AG10803 (cell line): ENCODE measurements at regions not wholly inside any gene's neighbourhood (a gene's known extent, or its start where the extent isn't known, plus 50 kb on each side); places are given as distances from the start of the nearest gene placed in this dataset.
"Not testable (repeated sequence)": the region's sequence is repeated elsewhere in the genome, so short reads cannot be mapped to it uniquely, and the experiment has no call there.

Source experiments
- DNase-seq: peaks from one replicate; pipeline ENCODE4 v3.0.0; 2010; ENCODE audit warnings: low read depth
- H3K4me3 ChIP-seq: 2 replicates; pipeline ENCODE4 v1.5.1; 2011; ENCODE audit warnings: mild to moderate bottlenecking, low read length, control low read depth
- TF ChIP-seq, protein P1 (sequence below): conservative IDR thresholded peaks from 2 replicates; pipeline ENCODE4 v1.5.1; 2011; ENCODE audit warnings: mild to moderate bottlenecking, low read length, control low read depth, inconsistent platforms

DNA sequence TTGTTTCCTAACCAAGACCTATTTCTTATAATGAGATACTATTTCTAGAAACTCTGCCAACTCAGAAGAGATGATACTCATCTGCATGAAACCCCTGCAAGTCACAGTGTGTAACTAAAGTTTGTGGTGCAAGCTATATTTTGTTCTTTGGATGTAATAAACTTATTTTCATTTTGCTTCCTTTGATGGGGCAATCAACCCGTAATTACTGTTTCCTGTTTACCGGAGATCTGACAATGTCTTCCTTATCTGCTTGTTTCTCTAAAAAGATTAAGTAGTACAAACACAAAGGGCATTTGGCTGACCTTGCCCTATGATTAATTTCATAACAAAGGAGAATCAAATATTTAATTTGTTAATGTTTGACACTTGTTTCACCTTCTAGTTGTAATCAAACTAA is 846.6 kb upstream of the ANO3 start:
- TF ChIP-seq, protein P1, sequence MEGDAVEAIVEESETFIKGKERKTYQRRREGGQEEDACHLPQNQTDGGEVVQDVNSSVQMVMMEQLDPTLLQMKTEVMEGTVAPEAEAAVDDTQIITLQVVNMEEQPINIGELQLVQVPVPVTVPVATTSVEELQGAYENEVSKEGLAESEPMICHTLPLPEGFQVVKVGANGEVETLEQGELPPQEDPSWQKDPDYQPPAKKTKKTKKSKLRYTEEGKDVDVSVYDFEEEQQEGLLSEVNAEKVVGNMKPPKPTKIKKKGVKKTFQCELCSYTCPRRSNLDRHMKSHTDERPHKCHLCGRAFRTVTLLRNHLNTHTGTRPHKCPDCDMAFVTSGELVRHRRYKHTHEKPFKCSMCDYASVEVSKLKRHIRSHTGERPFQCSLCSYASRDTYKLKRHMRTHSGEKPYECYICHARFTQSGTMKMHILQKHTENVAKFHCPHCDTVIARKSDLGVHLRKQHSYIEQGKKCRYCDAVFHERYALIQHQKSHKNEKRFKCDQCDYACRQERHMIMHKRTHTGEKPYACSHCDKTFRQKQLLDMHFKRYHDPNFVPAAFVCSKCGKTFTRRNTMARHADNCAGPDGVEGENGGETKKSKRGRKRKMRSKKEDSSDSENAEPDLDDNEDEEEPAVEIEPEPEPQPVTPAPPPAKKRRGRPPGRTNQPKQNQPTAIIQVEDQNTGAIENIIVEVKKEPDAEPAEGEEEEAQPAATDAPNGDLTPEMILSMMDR, result no peak
- DNase-seq, result no peak
- no peak overlapping the region for H3K4me3 ChIP-seq

DNA sequence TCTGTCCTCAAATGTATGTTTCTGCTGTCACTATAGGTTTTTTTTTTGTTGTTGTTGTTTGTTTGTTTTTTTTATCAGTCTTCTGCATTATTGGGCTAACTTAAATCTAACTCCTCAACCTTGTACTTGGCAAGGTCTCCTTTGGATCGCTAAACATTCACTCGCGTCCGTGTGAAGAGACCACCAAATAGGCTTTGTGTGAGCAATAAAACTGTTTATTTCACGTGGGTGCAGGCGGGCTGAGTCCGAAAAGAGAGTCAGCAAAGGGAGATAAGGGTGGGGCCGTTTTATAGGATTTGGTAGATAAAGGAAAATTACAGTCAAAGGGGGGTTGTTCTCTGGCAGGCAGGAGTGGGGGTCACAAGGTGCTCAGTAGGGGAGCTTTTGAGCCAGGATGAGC is 845.6 kb upstream of the ANO3 start:
- H3K4me3 ChIP-seq, DNase-seq: not testable (repeated sequence)

DNA sequence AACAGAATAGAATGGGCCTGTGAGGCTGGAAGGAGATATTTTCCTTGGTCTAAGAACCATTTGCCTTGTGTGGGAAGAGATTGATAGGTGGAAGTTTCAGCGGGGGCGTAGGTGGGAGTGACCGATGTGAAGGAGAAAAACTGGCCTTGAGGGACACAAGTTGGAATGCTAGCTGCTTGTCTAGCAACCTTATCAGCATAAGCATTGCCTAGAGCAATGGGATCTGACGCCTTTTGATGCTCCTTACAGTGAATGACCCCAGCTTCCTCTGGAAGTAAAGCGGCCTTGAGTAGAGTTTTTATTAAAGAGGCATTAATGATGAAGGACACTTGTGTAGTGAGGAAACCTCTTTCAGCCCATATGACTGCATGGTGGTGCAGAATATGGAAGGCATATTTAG is 843.8 kb upstream of the ANO3 start:
- not testable (repeated sequence) for DNase-seq, H3K4me3 ChIP-seq

DNA sequence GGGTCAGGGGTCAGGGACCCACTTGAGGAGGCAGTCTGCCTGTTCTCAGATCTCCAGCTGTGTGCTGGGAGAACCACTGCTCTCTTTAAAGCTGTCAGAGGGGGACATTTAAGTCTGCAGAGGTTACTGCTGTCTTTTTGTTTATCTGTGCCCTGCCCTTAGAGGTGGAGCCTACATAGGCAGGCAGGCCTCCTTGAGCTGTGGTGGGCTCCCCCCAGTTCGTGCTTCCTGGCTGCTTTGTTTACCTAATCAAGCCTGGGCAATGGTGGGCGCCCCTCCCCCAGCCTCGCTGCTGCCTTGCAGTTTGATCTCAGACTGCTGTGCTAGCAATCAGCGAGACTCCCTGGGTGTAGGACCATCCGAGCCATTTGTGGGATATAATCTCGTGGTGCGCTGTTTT is 830.5 kb upstream of the ANO3 start:
- not testable (repeated sequence) for H3K4me3 ChIP-seq, DNase-seq

DNA sequence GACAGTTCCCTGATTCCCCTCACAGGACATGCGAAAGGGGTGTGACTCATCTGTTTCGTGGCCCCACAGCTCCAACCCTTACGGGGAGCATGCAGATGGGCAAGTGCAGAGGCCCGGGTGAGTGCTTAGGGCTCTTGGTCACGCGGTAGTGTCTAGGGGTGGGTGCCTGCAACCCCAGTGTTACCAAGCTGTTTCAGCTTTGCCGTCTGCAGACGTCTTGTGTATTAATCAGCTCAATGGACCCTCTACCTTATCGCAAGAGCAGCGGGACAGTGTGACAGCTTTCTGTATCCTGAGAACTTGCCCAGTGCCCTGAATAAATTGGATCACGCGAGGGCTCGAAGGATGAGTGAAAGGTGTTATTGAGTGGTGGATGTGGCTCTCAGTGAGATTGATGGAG is 816.4 kb upstream of the ANO3 start:
- no peak for DNase-seq
- H3K4me3 ChIP-seq, result no peak overlapping the region
- TF ChIP-seq, protein P1, result no peak

DNA sequence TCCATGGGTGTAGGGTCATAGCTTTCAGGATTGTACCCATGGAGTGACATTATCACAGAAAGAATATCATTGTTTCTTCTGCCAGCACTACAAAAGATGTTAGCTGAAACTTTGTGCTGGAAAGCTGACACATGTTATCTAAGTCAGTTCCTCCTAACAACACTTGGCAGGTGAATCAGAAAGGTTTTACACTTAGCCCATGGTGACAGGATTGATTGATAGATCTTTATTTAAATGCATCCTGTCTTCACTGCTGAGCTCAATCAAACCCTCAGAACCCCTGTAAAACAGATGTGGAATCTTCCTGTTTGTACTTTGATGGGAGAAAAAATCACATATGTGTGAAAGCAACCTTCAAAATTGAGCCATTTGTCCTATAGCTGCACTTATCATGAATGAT is 811.5 kb upstream of the ANO3 start:
- no peak for DNase-seq
- no peak overlapping the region for H3K4me3 ChIP-seq
- TF ChIP-seq, protein P1, result no peak

DNA sequence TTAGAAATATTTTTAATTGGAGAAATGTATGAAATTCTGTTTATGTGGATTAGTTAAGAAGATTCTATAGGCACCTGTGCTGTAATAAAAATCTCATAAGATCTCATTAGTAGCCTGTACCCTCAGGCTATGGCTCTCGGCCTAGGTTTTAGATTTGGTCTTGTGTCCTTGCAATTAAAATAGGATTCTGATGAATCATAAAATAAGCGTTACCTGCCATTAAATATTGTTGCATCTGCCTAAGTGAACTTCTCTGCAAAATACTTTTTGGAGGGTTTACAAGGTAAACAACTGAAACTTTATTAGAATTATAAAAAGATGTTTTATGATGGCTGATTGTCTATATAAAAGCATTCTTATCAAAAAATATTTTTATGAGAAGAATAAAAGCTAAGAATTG is 804.1 kb upstream of the ANO3 start:
- TF ChIP-seq, protein P1, result no peak
- no peak overlapping the region for H3K4me3 ChIP-seq
- no peak for DNase-seq

DNA sequence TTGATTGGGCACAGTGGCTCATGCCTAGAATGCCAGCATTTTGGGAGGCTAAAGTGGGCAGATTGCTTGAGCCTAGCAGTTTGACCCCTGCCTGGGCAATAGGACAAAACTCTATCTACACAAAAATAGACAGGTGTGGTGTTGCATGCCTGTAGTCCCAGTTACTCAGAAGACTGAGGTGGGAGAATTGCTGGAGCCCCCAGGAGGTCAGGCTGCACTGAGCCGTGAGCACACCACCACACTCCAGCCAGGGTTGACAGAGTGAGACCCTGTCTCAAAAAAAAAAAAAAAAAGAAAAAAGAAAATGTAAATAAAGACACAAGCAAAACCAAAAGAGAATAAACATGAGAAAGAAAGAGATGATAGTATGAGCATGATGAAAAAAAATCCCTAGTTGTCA is 802.4 kb upstream of the ANO3 start:
- no peak overlapping the region for H3K4me3 ChIP-seq
- TF ChIP-seq, protein P1, result no peak
- DNase-seq, result no peak

DNA sequence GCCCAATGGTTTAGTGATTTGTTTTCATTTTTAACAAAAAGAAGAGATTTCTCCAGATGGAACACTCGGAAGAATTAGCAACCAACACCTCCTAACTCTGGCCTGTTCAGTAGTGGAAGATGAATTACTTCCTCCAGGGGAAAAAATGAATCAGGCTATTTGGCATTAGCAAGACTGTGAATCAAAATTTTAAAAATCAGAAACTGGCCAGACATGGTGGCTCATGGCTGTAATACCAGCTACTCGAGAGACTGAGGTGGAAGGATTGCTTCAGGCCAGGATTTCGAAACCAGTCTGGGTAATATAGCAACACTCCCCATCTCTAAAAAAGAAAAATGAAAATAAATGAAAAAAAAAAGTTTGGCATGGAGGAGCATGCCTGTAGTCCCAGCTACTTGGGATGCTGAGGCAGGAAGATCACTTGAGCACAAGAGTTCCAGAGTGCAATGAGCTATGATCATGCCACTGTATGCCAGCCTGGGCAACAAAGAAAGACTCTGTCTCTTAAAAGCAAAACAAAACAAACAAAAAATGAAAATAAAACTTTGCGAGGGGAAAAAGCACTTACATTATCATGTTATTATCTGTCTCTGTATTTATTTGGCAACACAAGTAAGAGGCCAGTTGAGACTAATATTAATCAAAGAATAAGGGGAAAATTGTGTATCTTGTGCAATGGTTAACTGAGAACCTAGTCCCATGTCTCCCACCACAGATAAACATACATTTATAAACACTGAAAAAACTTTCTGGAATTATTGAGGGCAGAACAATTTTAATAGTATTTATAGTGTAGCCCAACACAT is 796.3 kb upstream of the ANO3 start:
- no peak for DNase-seq
- H3K4me3 ChIP-seq, result no peak overlapping the region
- TF ChIP-seq, protein P1, result no peak
